ENCODE measurements at regions not wholly inside any gene's neighbourhood (a gene's known extent, or its start where the extent isn't known, plus 50 kb on each side); places are given as distances from the start of the nearest gene placed in this dataset.
"Not testable (repeated sequence)": the region's sequence is repeated elsewhere in the genome, so short reads cannot be mapped to it uniquely, and the experiment has no call there.

DNA sequence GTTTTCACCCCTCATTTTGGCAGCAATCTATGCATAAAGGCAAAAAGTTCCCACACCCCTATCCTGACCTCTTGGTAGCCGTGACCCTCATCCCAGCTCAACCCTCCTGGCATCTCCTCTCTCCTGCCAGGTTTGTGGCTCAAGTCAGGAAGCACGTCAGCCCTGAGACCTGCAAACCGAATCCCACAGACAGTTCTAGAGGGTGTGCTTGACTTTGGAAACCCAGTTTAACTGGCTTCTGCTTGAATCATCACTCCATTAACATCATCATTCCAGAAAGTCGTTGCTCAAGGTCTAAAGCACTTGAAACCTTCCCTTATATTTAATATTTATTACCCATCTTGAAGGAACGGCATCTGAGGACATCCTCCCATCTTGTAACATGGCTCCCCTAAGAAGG is 133.4 kb upstream of the ERG start:
- Histone ChIP-seq H3K9ac (no peak overlapping the region), H2AFZ (ENCODE audit: low read depth) (no peak overlapping the region), H3K36me3 (ENCODE audit: insufficient read depth) (no peaks in the 10 kb centered on the region; the same call in 1 of the 2 replicates), H3K27ac (no peak overlapping the region), H3K4me3 (IDR thresholded peaks at IDR 0.05; ENCODE audit: insufficient read depth, low read depth, low read length) (no peak overlapping the region), H3K4me2 (no peak overlapping the region), H4K20me1 (ENCODE audit: insufficient read depth) (no peaks in the 10 kb centered on the region), H3K27me3 (ENCODE audit: insufficient read depth, low read depth) (no peaks in the 10 kb centered on the region), H3K79me2 (ENCODE audit: insufficient read depth, low read depth) (no peaks in the 10 kb centered on the region), H3K4me1 (ENCODE audit: low read depth, poor library complexity, severe bottlenecking) (no peaks in the 10 kb centered on the region)
- TF ChIP-seq, protein P1, sequence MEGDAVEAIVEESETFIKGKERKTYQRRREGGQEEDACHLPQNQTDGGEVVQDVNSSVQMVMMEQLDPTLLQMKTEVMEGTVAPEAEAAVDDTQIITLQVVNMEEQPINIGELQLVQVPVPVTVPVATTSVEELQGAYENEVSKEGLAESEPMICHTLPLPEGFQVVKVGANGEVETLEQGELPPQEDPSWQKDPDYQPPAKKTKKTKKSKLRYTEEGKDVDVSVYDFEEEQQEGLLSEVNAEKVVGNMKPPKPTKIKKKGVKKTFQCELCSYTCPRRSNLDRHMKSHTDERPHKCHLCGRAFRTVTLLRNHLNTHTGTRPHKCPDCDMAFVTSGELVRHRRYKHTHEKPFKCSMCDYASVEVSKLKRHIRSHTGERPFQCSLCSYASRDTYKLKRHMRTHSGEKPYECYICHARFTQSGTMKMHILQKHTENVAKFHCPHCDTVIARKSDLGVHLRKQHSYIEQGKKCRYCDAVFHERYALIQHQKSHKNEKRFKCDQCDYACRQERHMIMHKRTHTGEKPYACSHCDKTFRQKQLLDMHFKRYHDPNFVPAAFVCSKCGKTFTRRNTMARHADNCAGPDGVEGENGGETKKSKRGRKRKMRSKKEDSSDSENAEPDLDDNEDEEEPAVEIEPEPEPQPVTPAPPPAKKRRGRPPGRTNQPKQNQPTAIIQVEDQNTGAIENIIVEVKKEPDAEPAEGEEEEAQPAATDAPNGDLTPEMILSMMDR (conservative IDR thresholded peaks at IDR 0.05; ENCODE audit: low read depth, low read length), result no peak

DNA sequence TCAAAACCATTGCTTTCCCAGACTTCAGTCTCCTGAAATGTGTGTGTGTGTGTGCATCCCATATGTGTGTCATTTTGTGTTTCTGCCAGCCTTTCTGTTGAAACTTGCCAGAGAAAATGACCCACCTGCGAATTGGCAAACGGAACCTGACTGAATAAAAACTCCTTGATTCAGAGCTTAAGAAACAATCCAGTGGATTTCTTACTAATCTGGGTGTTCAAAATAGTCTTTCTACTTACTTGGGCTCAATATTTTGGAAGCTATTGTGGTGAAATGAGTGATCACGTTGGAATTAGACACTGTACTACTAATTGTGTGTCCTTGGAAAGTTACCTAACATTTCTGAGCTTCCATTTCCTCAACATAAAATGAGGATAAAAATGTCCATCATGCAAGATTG is 138.9 kb upstream of the ERG start:
- H3K27me3 ChIP-seq (ENCODE audit: insufficient read depth, low read depth), result no peaks in the 10 kb centered on the region
- H4K20me1 ChIP-seq (ENCODE audit: insufficient read depth), result no peaks in the 10 kb centered on the region
- no peaks in the 10 kb centered on the region for H3K36me3 ChIP-seq (ENCODE audit: insufficient read depth)
- H2AFZ ChIP-seq (ENCODE audit: low read depth), result no peak overlapping the region
- no peak overlapping the region for H3K4me2 ChIP-seq
- no peak overlapping the region for H3K4me3 ChIP-seq (IDR thresholded peaks at IDR 0.05; ENCODE audit: insufficient read depth, low read depth, low read length)
- TF ChIP-seq, protein P1 (conservative IDR thresholded peaks at IDR 0.05; ENCODE audit: low read depth, low read length), result no peak
- H3K79me2 ChIP-seq (ENCODE audit: insufficient read depth, low read depth), result no peaks in the 10 kb centered on the region
- H3K4me1 ChIP-seq (ENCODE audit: low read depth, poor library complexity, severe bottlenecking), result no peaks in the 10 kb centered on the region
- H3K9ac ChIP-seq, result no peak overlapping the region
- no peak overlapping the region for H3K27ac ChIP-seq

DNA sequence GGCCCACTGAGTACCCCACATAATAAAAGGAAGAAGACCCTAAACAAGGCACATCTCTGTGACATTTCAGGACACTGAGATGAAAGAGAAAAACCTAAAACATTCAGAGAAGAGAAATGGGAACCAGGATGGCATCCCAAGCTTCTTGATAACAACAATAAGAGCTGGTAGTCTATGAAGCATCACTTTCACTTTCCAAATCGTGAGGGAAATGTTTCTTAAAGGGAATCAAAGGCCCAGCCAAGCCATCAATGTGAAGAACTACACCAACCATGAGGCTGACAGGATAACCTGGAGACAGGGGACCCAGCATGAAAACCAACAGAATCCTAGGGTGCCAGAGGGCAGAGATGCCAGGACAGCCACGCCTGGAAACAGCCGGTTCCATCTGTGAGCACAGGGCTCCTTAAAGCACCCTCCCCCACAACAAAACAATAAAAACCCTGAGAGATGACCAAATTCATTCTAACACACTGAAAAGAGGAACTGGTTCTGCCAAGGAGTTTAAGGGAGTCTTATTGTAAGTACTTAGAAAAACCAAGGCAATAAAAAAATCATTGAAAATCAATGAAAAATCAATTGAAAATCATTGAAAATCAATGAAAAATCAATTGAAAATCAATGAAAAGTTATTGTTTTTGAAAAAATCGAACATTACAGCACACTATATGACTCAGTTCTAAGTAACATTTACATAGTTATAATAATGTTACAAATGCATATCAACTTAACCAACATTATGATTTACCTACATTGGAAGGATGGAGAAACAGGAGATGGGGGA is 141.5 kb upstream of the ERG start:
- H3K4me3 ChIP-seq (IDR thresholded peaks at IDR 0.05; ENCODE audit: insufficient read depth, low read depth, low read length), result no peak overlapping the region
- no peaks in the 10 kb centered on the region for H3K4me1 ChIP-seq (ENCODE audit: low read depth, poor library complexity, severe bottlenecking)
- no peak overlapping the region for H2AFZ ChIP-seq (ENCODE audit: low read depth)
- no peaks in the 10 kb centered on the region for H4K20me1 ChIP-seq (ENCODE audit: insufficient read depth)
- TF ChIP-seq, protein P1 (conservative IDR thresholded peaks at IDR 0.05; ENCODE audit: low read depth, low read length), result no peak
- no peak overlapping the region for H3K9ac ChIP-seq
- H3K36me3 ChIP-seq (ENCODE audit: insufficient read depth), result no peaks in the 10 kb centered on the region
- no peak overlapping the region for H3K27ac ChIP-seq
- no peaks in the 10 kb centered on the region for H3K79me2 ChIP-seq (ENCODE audit: insufficient read depth, low read depth)
- no peak overlapping the region for H3K4me2 ChIP-seq
- no peaks in the 10 kb centered on the region for H3K27me3 ChIP-seq (ENCODE audit: insufficient read depth, low read depth)

- not testable (repeated sequence) for H2AFZ ChIP-seq (ENCODE audit: low read depth); H3K27me3 ChIP-seq (ENCODE audit: insufficient read depth, low read depth); H3K27ac ChIP-seq; H3K36me3 ChIP-seq (ENCODE audit: insufficient read depth); H4K20me1 ChIP-seq (ENCODE audit: insufficient read depth); H3K4me2 ChIP-seq; H3K79me2 ChIP-seq (ENCODE audit: insufficient read depth, low read depth); H3K9ac ChIP-seq; H3K4me1 ChIP-seq (ENCODE audit: low read depth, poor library complexity, severe bottlenecking); H3K4me3 ChIP-seq (IDR thresholded peaks at IDR 0.05; ENCODE audit: insufficient read depth, low read depth, low read length)
Observed at GRCh38 chr21:38640355-38640742, 142.1 kb upstream of the ERG start.

DNA sequence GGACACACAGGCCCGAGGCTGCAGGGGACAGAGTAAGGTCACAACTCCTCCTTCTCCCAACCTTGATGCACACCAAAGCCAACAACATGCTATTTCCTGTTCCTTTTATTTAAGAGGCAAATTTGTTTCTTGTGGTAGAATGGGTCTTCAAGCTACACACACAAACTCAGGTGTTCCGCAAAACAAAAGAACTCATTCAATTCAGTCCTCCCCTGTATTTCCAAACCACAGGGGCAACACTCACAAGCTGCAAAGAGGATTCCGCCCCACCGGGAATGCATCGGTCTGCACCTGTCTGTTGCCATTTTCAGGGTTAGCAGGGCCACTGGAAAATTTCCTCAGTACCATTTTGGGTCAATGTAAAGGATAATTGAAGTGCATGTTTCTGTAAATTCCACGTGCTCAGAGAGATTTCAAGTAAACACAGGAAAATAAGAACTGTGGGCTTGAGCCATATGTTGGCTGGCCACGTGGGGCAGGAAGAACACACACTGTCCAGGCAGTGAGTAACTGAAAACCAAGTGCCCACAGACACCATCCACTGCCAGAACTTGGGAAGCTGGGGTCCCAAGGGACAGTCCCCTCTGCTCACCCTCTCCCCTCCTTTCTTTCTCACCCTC is 145.2 kb upstream of the ERG start:
- H4K20me1 ChIP-seq (ENCODE audit: insufficient read depth), result no peaks in the 10 kb centered on the region
- H3K79me2 ChIP-seq (ENCODE audit: insufficient read depth, low read depth), result no peaks in the 10 kb centered on the region
- no peaks in the 10 kb centered on the region for H3K4me1 ChIP-seq (ENCODE audit: low read depth, poor library complexity, severe bottlenecking)
- no peaks in the 10 kb centered on the region for H3K36me3 ChIP-seq (ENCODE audit: insufficient read depth)
- no peak overlapping the region for H2AFZ ChIP-seq (ENCODE audit: low read depth)
- no peak overlapping the region for H3K4me2 ChIP-seq
- H3K4me3 ChIP-seq (IDR thresholded peaks at IDR 0.05; ENCODE audit: insufficient read depth, low read depth, low read length), result no peak overlapping the region
- TF ChIP-seq, protein P1 (conservative IDR thresholded peaks at IDR 0.05; ENCODE audit: low read depth, low read length), result no peak
- H3K27ac ChIP-seq, result no peak overlapping the region
- H3K9ac ChIP-seq, result no peak overlapping the region
- H3K27me3 ChIP-seq (ENCODE audit: insufficient read depth, low read depth), result no peaks in the 10 kb centered on the region

All from KMS-11 (cell line).